Endothelial cell of umbilical vein (primary cell): ENCODE measurements at regions not wholly inside any gene's neighbourhood (a gene's known extent, or its start where the extent isn't known, plus 50 kb on each side); places are given as distances from the start of the nearest gene placed in this dataset.

Experiments used
- BruUV-seq: library from RNA; stranded (reverse); fragments of 400-500 nt; replicated peaks from 2 replicates; lab custom pipeline; 2021; lab: Mats Ljungman, UMichigan
- CTCF ChIA-PET: fragments of 300-600, 350-600 bp; sonication (Branson Sonifier 250); formaldehyde crosslinking; loops from one replicate; lab custom pipeline; 2021; ENCODE audit warnings: antibody characterized with exemption, inconsistent platforms; lab: Charles Lee
- POLR2A ChIA-PET: fragments of 300-600, 350-600 bp; sonication (Branson Sonifier 250); formaldehyde crosslinking; loops from one replicate; lab custom pipeline; 2021; ENCODE audit warnings: antibody characterized with exemption, inconsistent platforms; lab: Charles Lee
- DNase-seq: peaks from one replicate; pipeline ENCODE4 v3.0.0-alpha.2; 2011; ENCODE audit warnings: low read depth, low spot score
- FAIRE-seq: peaks from 2 replicates; lab custom pipeline; 2011; peaks lifted over from hg19 to GRCh38; lab: Jason Lieb, UNC
- H2AFZ ChIP-seq: 2 replicates; pipeline ENCODE4 v1.6.0; 2012; ENCODE audit warnings: low read depth, low read length, control low read depth, inconsistent platforms
- H3K27ac ChIP-seq: 2 replicates; pipeline ENCODE4 v1.5.1; 2011; ENCODE audit warnings: low read depth, mild to moderate bottlenecking, control low read depth, low read length, moderate library complexity; ENCODE audit not compliant: insufficient read depth
- H3K27me3 ChIP-seq, 2 experiments: 2 replicates each; pipeline versions ENCODE4 v1.6.0 to v1.6.1; 2011; ENCODE audit warnings: low read length in 2 of 2, mixed read lengths in 1 of 2; ENCODE audit not compliant: control insufficient read depth in 2 of 2, insufficient read depth in 2 of 2
- H3K36me3 ChIP-seq, 2 experiments: 2 replicates in 1 of 2; 3 replicates in 1 of 2; pipeline ENCODE4 v1.5.1; 2011; ENCODE audit warnings: low read length in 2 of 2, mild to moderate bottlenecking in 1 of 2, moderate library complexity in 1 of 2; ENCODE audit not compliant: control insufficient read depth in 2 of 2, insufficient read depth in 2 of 2; ENCODE audit errors: extremely low read depth in 1 of 2
- H3K4me1 ChIP-seq: 3 replicates; pipeline ENCODE4 v1.5.1; 2011; ENCODE audit warnings: mild to moderate bottlenecking, low read length; ENCODE audit not compliant: control insufficient read depth, insufficient read depth; ENCODE audit errors: extremely low read depth
- H3K4me2 ChIP-seq: 2 replicates; pipeline ENCODE4 v1.6.1; 2011; ENCODE audit warnings: low read length, control low read depth, mixed read lengths; ENCODE audit not compliant: insufficient read depth
- H3K4me3 ChIP-seq, 3 experiments: fragments of 200-600 bp in 1 of 3; sonication (generic), shearing (Covaris generic) in 1 of 3; replicated peaks in 1 of 3; 2 replicates each; pipeline ENCODE4 v1.5.1; 2011 to 2016; ENCODE audit warnings: control low read depth in 3 of 3, low read length in 3 of 3, mild to moderate bottlenecking in 2 of 3, inconsistent platforms in 1 of 3, low read depth in 1 of 3, moderate library complexity in 1 of 3; ENCODE audit not compliant: insufficient read depth in 1 of 3
- H3K79me2 ChIP-seq: 2 replicates; pipeline ENCODE4 v1.6.0; 2012; ENCODE audit warnings: low read length, inconsistent platforms; ENCODE audit not compliant: control insufficient read depth, insufficient read depth
- H3K9ac ChIP-seq: replicated peaks from 2 replicates; pipeline ENCODE3; 2011; ENCODE audit warnings: low read length, control low read depth; ENCODE audit not compliant: insufficient read depth; ENCODE audit errors: extremely low read depth
- H3K9me1 ChIP-seq: replicated peaks from 3 replicates; pipeline ENCODE4 v1.6.0; 2011; ENCODE audit warnings: mild to moderate bottlenecking, low read length; ENCODE audit not compliant: control insufficient read depth, insufficient read depth; ENCODE audit errors: extremely low read depth
- H3K9me3 ChIP-seq: replicated peaks from 2 replicates; pipeline ENCODE4 v1.5.1; 2012; ENCODE audit warnings: low read length, inconsistent platforms; ENCODE audit not compliant: control insufficient read depth, insufficient read depth
- H4K20me1 ChIP-seq: replicated peaks from 2 replicates; pipeline ENCODE3; 2011; ENCODE audit warnings: mild to moderate bottlenecking, low read length; ENCODE audit not compliant: control insufficient read depth, insufficient read depth; ENCODE audit errors: extremely low read depth
- EZH2 ChIP-seq: IDR thresholded peaks from 2 replicates; pipeline ENCODE4 v1.6.1; 2012; ENCODE audit warnings: borderline replicate concordance, low read depth, mild to moderate bottlenecking, moderate library complexity, low read length, inconsistent platforms; ENCODE audit not compliant: severe bottlenecking
- FOS ChIP-seq: IDR thresholded peaks from 2 replicates; pipeline ENCODE4 v1.6.1; 2011; ENCODE audit warnings: mild to moderate bottlenecking, low read length, moderate library complexity, borderline replicate concordance; ENCODE audit not compliant: insufficient read depth
- GATA2 ChIP-seq: IDR thresholded peaks from 2 replicates; pipeline ENCODE4 v1.7.0; 2011; ENCODE audit warnings: low read depth, mild to moderate bottlenecking, moderate library complexity, mixed read lengths, low read length; ENCODE audit not compliant: insufficient read length, insufficient read depth
- JUN ChIP-seq: IDR thresholded peaks from 2 replicates; pipeline ENCODE4 v1.6.1; 2011; ENCODE audit warnings: borderline replicate concordance, low read depth; ENCODE audit not compliant: insufficient read length, insufficient read depth
- MYC ChIP-seq: IDR thresholded peaks from one replicate; pipeline ENCODE4 v1.6.1; 2011; ENCODE audit warnings: mild to moderate bottlenecking, low read depth, low read length
- POLR2A ChIP-seq: IDR thresholded peaks from 2 replicates; pipeline ENCODE4 v1.6.1; 2012; ENCODE audit warnings: low read depth, mild to moderate bottlenecking, control low read depth, low read length
- POLR2AphosphoS5 ChIP-seq: IDR thresholded peaks from 2 replicates; pipeline ENCODE4 v1.6.1; 2012; ENCODE audit warnings: low read depth, mild to moderate bottlenecking, control low read depth, low read length, moderate library complexity; ENCODE audit not compliant: insufficient read depth
- dilution Hi-C: fragments of 300-500 bp; cut with MboI; formaldehyde crosslinking; loops from one replicate; pipeline ENCODE4 v1.15.0; 2019; ENCODE audit warnings: low sequenced_read_pairs; ENCODE audit not compliant: extremely low pct_ligation_motif_present
- intact Hi-C: fragments of 100-400 bp; cut with micrococcal nuclease; formaldehyde crosslinking; loops from one replicate; pipeline ENCODE4 v1.10.0; 2022
- TF ChIP-seq, protein P1 (sequence below), 2 donors: IDR thresholded peaks; 1 replicate in 1 of 2; 2 replicates in 1 of 2; pipeline ENCODE4 v1.5.1; 2011; ENCODE audit warnings: low read length in 2 of 2, mild to moderate bottlenecking in 2 of 2, moderate library complexity in 2 of 2, control low read depth in 1 of 2, inconsistent platforms in 1 of 2, low read depth in 1 of 2; ENCODE audit not compliant: insufficient read depth in 1 of 2; ENCODE audit errors: extremely low read depth in 1 of 2
- TF ChIP-seq, protein P2 (sequence below): IDR thresholded peaks from 2 replicates; pipeline ENCODE4 v1.6.1; 2011; ENCODE audit not compliant: insufficient read depth, insufficient read length

DNA sequence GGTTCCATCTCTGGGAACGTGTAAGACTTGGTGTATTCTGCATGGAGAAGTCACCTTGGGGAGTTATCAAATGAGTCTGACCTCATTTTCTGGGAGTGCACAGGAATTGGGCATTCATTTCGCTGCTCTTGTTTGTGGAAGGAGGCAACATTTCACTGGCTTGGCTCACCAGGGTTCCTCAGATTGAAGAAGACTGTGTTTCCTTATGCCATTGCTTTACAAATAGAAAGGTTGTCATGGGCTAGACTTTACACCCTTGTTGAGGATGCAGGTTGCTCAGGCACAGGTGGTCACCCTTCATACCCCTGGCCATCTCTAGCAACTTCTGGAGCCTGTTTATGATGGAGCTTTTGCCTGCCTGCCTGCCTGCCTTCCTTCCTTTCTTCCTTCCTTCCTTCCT is 114.4 kb downstream of the AASDH start:
- TF ChIP-seq POLR2A, result no peak
- TF ChIP-seq, protein P1, sequence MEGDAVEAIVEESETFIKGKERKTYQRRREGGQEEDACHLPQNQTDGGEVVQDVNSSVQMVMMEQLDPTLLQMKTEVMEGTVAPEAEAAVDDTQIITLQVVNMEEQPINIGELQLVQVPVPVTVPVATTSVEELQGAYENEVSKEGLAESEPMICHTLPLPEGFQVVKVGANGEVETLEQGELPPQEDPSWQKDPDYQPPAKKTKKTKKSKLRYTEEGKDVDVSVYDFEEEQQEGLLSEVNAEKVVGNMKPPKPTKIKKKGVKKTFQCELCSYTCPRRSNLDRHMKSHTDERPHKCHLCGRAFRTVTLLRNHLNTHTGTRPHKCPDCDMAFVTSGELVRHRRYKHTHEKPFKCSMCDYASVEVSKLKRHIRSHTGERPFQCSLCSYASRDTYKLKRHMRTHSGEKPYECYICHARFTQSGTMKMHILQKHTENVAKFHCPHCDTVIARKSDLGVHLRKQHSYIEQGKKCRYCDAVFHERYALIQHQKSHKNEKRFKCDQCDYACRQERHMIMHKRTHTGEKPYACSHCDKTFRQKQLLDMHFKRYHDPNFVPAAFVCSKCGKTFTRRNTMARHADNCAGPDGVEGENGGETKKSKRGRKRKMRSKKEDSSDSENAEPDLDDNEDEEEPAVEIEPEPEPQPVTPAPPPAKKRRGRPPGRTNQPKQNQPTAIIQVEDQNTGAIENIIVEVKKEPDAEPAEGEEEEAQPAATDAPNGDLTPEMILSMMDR (IDR thresholded peaks at IDR 0.05; ENCODE audit: extremely low read depth in 1 of 2, insufficient read depth in 1 of 2, low read depth in 1 of 2, low read length in 2 of 2), result no peak
- no peak for TF ChIP-seq MYC
- TF ChIP-seq FOS, result no peak
- TF ChIP-seq, protein P2, sequence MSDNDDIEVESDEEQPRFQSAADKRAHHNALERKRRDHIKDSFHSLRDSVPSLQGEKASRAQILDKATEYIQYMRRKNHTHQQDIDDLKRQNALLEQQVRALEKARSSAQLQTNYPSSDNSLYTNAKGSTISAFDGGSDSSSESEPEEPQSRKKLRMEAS, result no peak
- no peak for TF ChIP-seq POLR2AphosphoS5
- no peak for TF ChIP-seq JUN
- no peak for TF ChIP-seq GATA2
- no peak for TF ChIP-seq EZH2
- no TSS peak for BruUV-seq
- H4K20me1 ChIP-seq, result no peaks in the 10 kb centered on the region
- H3K79me2 ChIP-seq, result no peaks in the 10 kb centered on the region
- H2AFZ ChIP-seq, result no peak overlapping the region
- ChIA-PET CTCF (no interaction called here), POLR2A (no interaction called here)
- no peaks in the 10 kb centered on the region for H3K4me1 ChIP-seq
- no peak overlapping the region for H3K4me2 ChIP-seq
- no peaks in the 10 kb centered on the region for H3K36me3 ChIP-seq
- H3K9me3 ChIP-seq, result no peaks in the 10 kb centered on the region
- dilution Hi-C loops (no loop called here), intact Hi-C loops (no loop called here)
- H3K9me1 ChIP-seq, result no peaks in the 10 kb centered on the region
- H3K27me3 ChIP-seq, result peaks cover 0 to 5% of the 10 kb centered on the region in 2 experiments
- H3K4me3 ChIP-seq, result no peak overlapping the region
- no peak overlapping the region for H3K9ac ChIP-seq
- H3K27ac ChIP-seq, result no peak overlapping the region
- FAIRE-seq, result no peak
- no peak for DNase-seq
